ENCODE measurements at regions not wholly inside any gene's neighbourhood (a gene's known extent, or its start where the extent isn't known, plus 50 kb on each side); places are given as distances from the start of the nearest gene placed in this dataset.

- no peak for DNase-seq (ENCODE audit: low spot score)
Observed at GRCh38 chr4:175376287-175376977, 435.6 kb downstream of the GPM6A start.

- no peak for DNase-seq (ENCODE audit: low spot score)
Observed at GRCh38 chr4:175377203-175377602, 434.9 kb downstream of the GPM6A start.

GRCh38 chr4:175378372-175378771 is 433.7 kb downstream of the GPM6A start:
- no peak for DNase-seq (ENCODE audit: low spot score)

GRCh38 chr4:175380841-175381240 is 431.2 kb downstream of the GPM6A start:
- no peak for DNase-seq (ENCODE audit: low spot score)

- DNase-seq (ENCODE audit: low spot score), result no peak
Observed at GRCh38 chr4:175385797-175386196, 426.3 kb downstream of the GPM6A start.

- no peak for DNase-seq (ENCODE audit: low spot score)
Observed at GRCh38 chr4:175386776-175387507, 425.1 kb downstream of the GPM6A start.

GRCh38 chr4:175394208-175394607 is 417.9 kb downstream of the GPM6A start:
- no peak for DNase-seq (ENCODE audit: low spot score)

GRCh38 chr4:175405961-175406360 is 406.1 kb downstream of the GPM6A start:
- DNase-seq (ENCODE audit: low spot score), result no peak

- DNase-seq (ENCODE audit: low spot score), result no peak
Observed at GRCh38 chr4:175407926-175408325, 404.1 kb downstream of the GPM6A start.

- DNase-seq (ENCODE audit: low spot score), result no peak
Observed at GRCh38 chr4:175411251-175411650, 400.8 kb downstream of the GPM6A start.

GRCh38 chr4:175412161-175412560 is 399.9 kb downstream of the GPM6A start:
- no peak for DNase-seq (ENCODE audit: low spot score)

GRCh38 chr4:175412746-175413145 is 399.3 kb downstream of the GPM6A start:
- DNase-seq (ENCODE audit: low spot score), result no peak

GRCh38 chr4:175413561-175413960 is 398.5 kb downstream of the GPM6A start:
- no peak for DNase-seq (ENCODE audit: low spot score)

GRCh38 chr4:175414602-175415001 is 397.5 kb downstream of the GPM6A start:
- DNase-seq (ENCODE audit: low spot score), result no peak

GRCh38 chr4:175418516-175418915 is 393.5 kb downstream of the GPM6A start:
- DNase-seq (ENCODE audit: low spot score), result no peak

- DNase-seq (ENCODE audit: low spot score), result no peak
Observed at GRCh38 chr4:175419236-175419718, 392.8 kb downstream of the GPM6A start.

GRCh38 chr4:175421506-175421905 is 390.6 kb downstream of the GPM6A start:
- DNase-seq (ENCODE audit: low spot score), result no peak

GRCh38 chr4:175422331-175422730 is 389.7 kb downstream of the GPM6A start:
- DNase-seq (ENCODE audit: low spot score), result no peak

GRCh38 chr4:175424111-175424510 is 388.0 kb downstream of the GPM6A start:
- no peak for DNase-seq (ENCODE audit: low spot score)

GRCh38 chr4:175427751-175428150 is 384.3 kb downstream of the GPM6A start:
- DNase-seq (ENCODE audit: low spot score), result no peak

- DNase-seq (ENCODE audit: low spot score), result no peak
Observed at GRCh38 chr4:175431694-175432093, 380.4 kb downstream of the GPM6A start.

- no peak for DNase-seq (ENCODE audit: low spot score)
Observed at GRCh38 chr4:175435381-175435783, 376.7 kb downstream of the GPM6A start.

- DNase-seq (ENCODE audit: low spot score), result no peak
Observed at GRCh38 chr4:175436196-175436595, 375.9 kb downstream of the GPM6A start.

GRCh38 chr4:175440786-175441185 is 371.3 kb downstream of the GPM6A start:
- DNase-seq (ENCODE audit: low spot score), result no peak
